ENCODE measurements at regions not wholly inside any gene's neighbourhood (a gene's known extent, or its start where the extent isn't known, plus 50 kb on each side); places are given as distances from the start of the nearest gene placed in this dataset.

DNA sequence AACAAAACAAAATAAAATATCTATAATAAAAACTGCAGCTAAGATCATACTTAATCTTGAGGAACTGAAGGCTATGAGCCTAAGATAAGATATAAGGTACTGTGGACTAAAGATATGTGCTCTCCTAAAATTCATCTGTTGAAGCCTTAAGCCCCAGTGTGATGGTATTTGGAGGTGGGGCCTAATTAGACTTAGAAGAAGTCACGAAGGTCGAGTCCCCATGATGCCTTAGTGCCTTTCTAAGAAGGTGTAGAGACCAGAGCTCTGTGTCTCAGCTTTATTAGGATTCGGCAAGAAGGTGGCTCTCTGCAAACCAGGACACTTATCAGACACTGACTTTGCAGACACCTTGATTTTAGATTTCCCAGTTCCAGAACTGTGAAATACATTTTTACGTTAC, 622.0 kb upstream of the BRINP3 start:
- H3K4me3 ChIP-seq (ENCODE audit: low read depth, low read length): no peak overlapping the region
- POLR2A ChIA-PET: no interaction called here
- TF ChIP-seq, protein P1, sequence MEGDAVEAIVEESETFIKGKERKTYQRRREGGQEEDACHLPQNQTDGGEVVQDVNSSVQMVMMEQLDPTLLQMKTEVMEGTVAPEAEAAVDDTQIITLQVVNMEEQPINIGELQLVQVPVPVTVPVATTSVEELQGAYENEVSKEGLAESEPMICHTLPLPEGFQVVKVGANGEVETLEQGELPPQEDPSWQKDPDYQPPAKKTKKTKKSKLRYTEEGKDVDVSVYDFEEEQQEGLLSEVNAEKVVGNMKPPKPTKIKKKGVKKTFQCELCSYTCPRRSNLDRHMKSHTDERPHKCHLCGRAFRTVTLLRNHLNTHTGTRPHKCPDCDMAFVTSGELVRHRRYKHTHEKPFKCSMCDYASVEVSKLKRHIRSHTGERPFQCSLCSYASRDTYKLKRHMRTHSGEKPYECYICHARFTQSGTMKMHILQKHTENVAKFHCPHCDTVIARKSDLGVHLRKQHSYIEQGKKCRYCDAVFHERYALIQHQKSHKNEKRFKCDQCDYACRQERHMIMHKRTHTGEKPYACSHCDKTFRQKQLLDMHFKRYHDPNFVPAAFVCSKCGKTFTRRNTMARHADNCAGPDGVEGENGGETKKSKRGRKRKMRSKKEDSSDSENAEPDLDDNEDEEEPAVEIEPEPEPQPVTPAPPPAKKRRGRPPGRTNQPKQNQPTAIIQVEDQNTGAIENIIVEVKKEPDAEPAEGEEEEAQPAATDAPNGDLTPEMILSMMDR (IDR thresholded peaks at IDR 0.05; ENCODE audit: low read depth, low read length): no peak
- CTCF ChIA-PET: interaction anchor here (0.7 kb wide), 1 partner anchor 21 kb away, joined by 3 read pairs; no protein-coding TSS in a partner anchor
- H3K27ac ChIP-seq (ENCODE audit: low read depth, low read length): no peak overlapping the region
- no peak for DNase-seq (ENCODE audit: low read depth, low spot score)
- H3K27me3 ChIP-seq (ENCODE audit: control insufficient read depth, insufficient read depth, low read length): no peaks in the 10 kb centered on the region
- H3K9me3 ChIP-seq (ENCODE audit: control insufficient read depth, insufficient read depth, low read length): no peaks in the 10 kb centered on the region

DNA sequence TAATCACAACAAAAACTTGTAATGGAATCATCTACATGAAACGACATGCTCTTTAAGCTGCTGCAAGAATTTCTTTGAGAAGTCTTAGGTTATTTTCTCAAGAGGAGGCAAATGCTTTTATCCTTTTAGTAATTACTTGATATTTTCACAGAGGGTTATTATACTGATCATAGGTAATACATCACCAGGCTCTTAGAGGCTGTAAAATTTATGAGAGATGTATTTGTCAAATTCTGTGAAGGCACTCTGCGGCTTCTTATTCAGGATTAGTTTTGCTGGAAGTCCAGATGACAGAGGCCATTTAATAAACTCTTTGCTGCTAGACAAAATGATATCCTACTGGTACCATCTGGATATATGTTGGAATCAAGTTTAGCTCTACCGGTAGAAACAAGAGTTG, 624.3 kb upstream of the BRINP3 start:
- TF ChIP-seq, protein P1 (IDR thresholded peaks at IDR 0.05; ENCODE audit: low read depth, low read length): no peak
- ChIA-PET POLR2A (no interaction called here), CTCF (no interaction called here)
- Histone ChIP-seq H3K27ac (ENCODE audit: low read depth, low read length) (no peak overlapping the region), H3K9me3 (ENCODE audit: control insufficient read depth, insufficient read depth, low read length) (no peaks in the 10 kb centered on the region), H3K4me3 (ENCODE audit: low read depth, low read length) (no peak overlapping the region), H3K27me3 (ENCODE audit: control insufficient read depth, insufficient read depth, low read length) (no peaks in the 10 kb centered on the region)
- no peak for DNase-seq (ENCODE audit: low read depth, low spot score)

DNA sequence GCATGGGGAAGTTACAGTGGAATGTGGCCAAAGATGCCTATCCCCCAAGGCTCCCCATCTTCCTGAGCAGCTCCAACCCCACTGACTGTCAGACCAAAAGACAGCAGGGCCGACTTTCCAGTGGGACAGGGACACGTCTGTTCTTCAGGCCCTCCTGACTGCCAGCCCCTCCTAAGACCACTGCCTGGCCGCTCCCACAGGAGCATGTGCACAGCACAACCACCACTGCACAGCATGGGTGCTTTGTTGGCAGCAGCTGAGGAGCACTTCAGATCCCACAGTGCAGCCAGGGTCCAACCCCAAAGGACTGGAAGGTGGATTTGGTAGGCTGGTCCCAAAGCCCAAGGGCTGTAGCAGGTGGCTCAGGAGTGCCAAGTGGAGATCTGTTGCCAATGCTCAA, 648.3 kb upstream of the BRINP3 start:
- Histone ChIP-seq H3K27ac (ENCODE audit: low read depth, low read length) (no peak overlapping the region), H3K27me3 (ENCODE audit: control insufficient read depth, insufficient read depth, low read length) (no peaks in the 10 kb centered on the region), H3K9me3 (ENCODE audit: control insufficient read depth, insufficient read depth, low read length) (no peaks in the 10 kb centered on the region), H3K4me3 (ENCODE audit: low read depth, low read length) (no peak overlapping the region)
- TF ChIP-seq, protein P1 (IDR thresholded peaks at IDR 0.05; ENCODE audit: low read depth, low read length): no peak
- CTCF ChIA-PET: interaction anchor here (0.6 kb wide), 1 partner anchor 27 kb away, joined by 3 read pairs; no protein-coding TSS in a partner anchor
- no peak for DNase-seq (ENCODE audit: low read depth, low spot score)
- POLR2A ChIA-PET: no interaction called here

DNA sequence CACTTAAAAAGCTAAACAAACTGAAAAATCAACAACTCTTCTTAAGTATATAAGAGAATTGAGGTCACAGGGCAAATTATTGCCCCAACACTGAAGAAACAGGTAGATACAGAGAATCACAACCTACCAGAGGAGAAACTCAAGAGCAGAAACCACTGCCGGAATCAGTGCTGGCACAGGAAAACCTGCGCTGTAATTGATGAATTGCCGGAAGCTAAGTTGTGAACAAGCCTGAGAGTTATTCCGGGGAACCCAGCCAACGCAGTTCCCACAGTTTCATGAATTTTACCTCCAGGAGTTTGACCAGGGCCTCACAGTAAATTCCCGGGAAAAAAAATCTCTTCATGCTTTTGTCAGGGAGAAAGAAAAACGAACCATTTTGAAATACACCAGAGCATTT, 657.1 kb upstream of the BRINP3 start:
- CTCF ChIA-PET: no interaction called here
- POLR2A ChIA-PET: no interaction called here
- Histone ChIP-seq H3K27me3 (ENCODE audit: control insufficient read depth, insufficient read depth, low read length) (no peaks in the 10 kb centered on the region), H3K27ac (ENCODE audit: low read depth, low read length) (no peak overlapping the region), H3K4me3 (ENCODE audit: low read depth, low read length) (no peak overlapping the region), H3K9me3 (ENCODE audit: control insufficient read depth, insufficient read depth, low read length) (no peaks in the 10 kb centered on the region)
- TF ChIP-seq, protein P1 (IDR thresholded peaks at IDR 0.05; ENCODE audit: low read depth, low read length): no peak
- no peak for DNase-seq (ENCODE audit: low read depth, low spot score)

DNA sequence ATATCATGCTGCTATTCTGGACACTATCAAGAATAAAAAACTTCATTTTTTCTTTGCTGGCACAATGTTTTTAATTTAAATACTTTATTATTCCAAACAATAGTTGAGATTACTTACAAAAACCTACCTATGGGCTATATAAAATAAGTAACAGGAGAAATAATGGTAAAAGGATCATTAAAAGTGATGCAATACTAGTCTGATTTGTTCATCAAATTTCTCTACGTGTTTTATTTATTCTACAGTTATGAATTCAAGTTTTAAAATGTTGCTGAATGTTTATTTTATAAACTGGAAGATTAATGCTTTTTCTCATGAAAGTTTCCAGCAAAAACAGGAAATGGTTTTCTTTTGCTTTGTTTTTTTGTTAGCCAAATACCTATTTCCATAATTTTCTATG, 662.4 kb upstream of the BRINP3 start:
- H3K9me3 ChIP-seq (ENCODE audit: control insufficient read depth, insufficient read depth, low read length): no peaks in the 10 kb centered on the region
- no peak overlapping the region for H3K4me3 ChIP-seq (ENCODE audit: low read depth, low read length)
- TF ChIP-seq, protein P1 (IDR thresholded peaks at IDR 0.05; ENCODE audit: low read depth, low read length): no peak
- no peaks in the 10 kb centered on the region for H3K27me3 ChIP-seq (ENCODE audit: control insufficient read depth, insufficient read depth, low read length)
- ChIA-PET CTCF (no interaction called here), POLR2A (no interaction called here)
- no peak overlapping the region for H3K27ac ChIP-seq (ENCODE audit: low read depth, low read length)
- DNase-seq (ENCODE audit: low read depth, low spot score): no peak
